Esophagus squamous epithelium (tissue), 5 donors: ENCODE measurements at regions not wholly inside any gene's neighbourhood (a gene's known extent, or its start where the extent isn't known, plus 50 kb on each side); places are given as distances from the start of the nearest gene placed in this dataset.

ENCODE experiments used
- DNase-seq: peaks from one replicate; lab custom pipeline; 2025; lab: John Stamatoyannopoulos, UW
- H3K27ac ChIP-seq, 4 donors: fragments of 200-600 bp; sonication (generic); one replicate each; pipeline ENCODE4 v1.5.1; 2016 to 2019; ENCODE audit warnings: mild to moderate bottlenecking in 1 of 4
- H3K27me3 ChIP-seq, 4 donors: fragments of 200-600 bp; sonication (generic); 1 replicate in 3 of 4; 2 replicates in 1 of 4; pipeline versions ENCODE4 v1.5.1 to v1.6.0; 2017 to 2021; ENCODE audit warnings: antibody characterized with exemption in 1 of 4
- H3K36me3 ChIP-seq, 3 donors: fragments of 200-600 bp; sonication (generic); one replicate each; pipeline ENCODE4 v1.5.1; 2016 to 2019
- H3K4me1 ChIP-seq, 3 donors: fragments of 200-600 bp; sonication (generic); one replicate each; pipeline ENCODE4 v1.5.1; 2017 to 2019
- H3K4me3 ChIP-seq, 4 donors: fragments of 200-600 bp; sonication (generic); 1 replicate in 3 of 4; 2 replicates in 1 of 4; pipeline ENCODE4 v1.5.1; 2016 to 2019; ENCODE audit warnings: mild to moderate bottlenecking in 2 of 4, moderate library complexity in 1 of 4
- H3K9me3 ChIP-seq, 3 donors: fragments of 200-600 bp; sonication (generic); one replicate each; pipeline ENCODE4 v1.5.1; 2016 to 2019
- CTCF ChIP-seq, 6 experiments: fragments of 450-650 bp in 4 of 6; fragments of 200-600 bp in 2 of 6; sonication (generic) in 2 of 6; IDR thresholded peaks; one replicate each; pipeline ENCODE4 v1.5.1; 2016 to 2019; ENCODE audit warnings: antibody characterized with exemption in 6 of 6, mild to moderate bottlenecking in 4 of 6, moderate library complexity in 4 of 6
- POLR2A ChIP-seq, 4 donors: fragments of 450-650 bp; IDR thresholded peaks; one replicate each; pipeline ENCODE4 v1.6.1; 2017; ENCODE audit warnings: antibody characterized with exemption in 4 of 4, mild to moderate bottlenecking in 4 of 4, moderate library complexity in 3 of 4
- WGBS, 2 donors: methylation state at CpG; one replicate each; pipeline ENCODE4 v1.1.5; 2018; 5-methylcytosine and 5-hydroxymethylcytosine counted together
- intact Hi-C: fragments of 100-400 bp; cut with DNase I; formaldehyde crosslinking; loops from one replicate; pipeline ENCODE4 v1.15.0; 2022
- donor health status: DM: yes; HTN: yes; CAD: no.

GRCh38 chr15:75142499-75142898 is 59.2 kb upstream of the C15orf39 start:
- no peak for DNase-seq
- TF ChIP-seq CTCF (IDR thresholded peaks at IDR 0.05) (no peak), POLR2A (IDR thresholded peaks at IDR 0.05) (no peak)
- 84 to 95% methylated on average over 3 of the region's 3 CpGs for WGBS, 2 donors
- Histone ChIP-seq H3K4me3 (no peak overlapping the region), H3K27ac (no peak overlapping the region), H3K27me3 (no peaks in the 10 kb centered on the region), H3K36me3 (no peaks in the 10 kb centered on the region), H3K4me1 (peaks cover 0 to 9% (median 0%) of the 10 kb centered on the region in 3 donors), H3K9me3 (peaks cover 0 to 49% (median 42%) of the 10 kb centered on the region in 3 donors)
- intact Hi-C loops = no loop called here

GRCh38 chr15:75143738-75144334 is 57.8 kb upstream of the C15orf39 start:
- Histone ChIP-seq H3K9me3 (peaks cover 0 to 49% (median 42%) of the 10 kb centered on the region in 3 donors), H3K4me1 (peaks cover 0 to 4% (median 0%) of the 10 kb centered on the region in 3 donors), H3K36me3 (no peaks in the 10 kb centered on the region), H3K4me3 (no peak overlapping the region), H3K27me3 (no peaks in the 10 kb centered on the region), H3K27ac (no peak overlapping the region)
- intact Hi-C loops = no loop called here
- WGBS, 2 donors = 83% methylated on average over 1 to 3 of the region's 5 CpGs
- TF ChIP-seq POLR2A (IDR thresholded peaks at IDR 0.05) = no peak
- no peak for TF ChIP-seq CTCF (IDR thresholded peaks at IDR 0.05)
- DNase-seq = no peak

- no peaks in the 10 kb centered on the region for H3K36me3 ChIP-seq
- no peak for TF ChIP-seq POLR2A (IDR thresholded peaks at IDR 0.05)
- no peak overlapping the region for H3K4me3 ChIP-seq
- no peaks in the 10 kb centered on the region for H3K27me3 ChIP-seq
- no CpG with 5 or more reads among the region's 7 CpGs for WGBS, 2 donors
- intact Hi-C loops = no loop called here
- H3K4me1 ChIP-seq = peaks cover 0 to 6% (median 0%) of the 10 kb centered on the region in 3 donors
- peaks cover 0 to 49% (median 42%) of the 10 kb centered on the region in 3 donors for H3K9me3 ChIP-seq
- no peak for DNase-seq
- no peak overlapping the region for H3K27ac ChIP-seq
Observed at GRCh38 chr15:75145027-75145841, 56.4 kb upstream of the C15orf39 start.

GRCh38 chr15:75148280-75148679 is 53.4 kb upstream of the C15orf39 start:
- peaks cover 0 to 21% (median 0%) of the 10 kb centered on the region in 3 donors for H3K4me1 ChIP-seq
- no peaks in the 10 kb centered on the region for H3K27me3 ChIP-seq
- H3K4me3 ChIP-seq = no peak overlapping the region
- WGBS, 2 donors = 81 to 93% methylated on average over 2 of the region's 2 CpGs
- peaks cover 0 to 27% (median 27%) of the 10 kb centered on the region in 3 donors for H3K9me3 ChIP-seq
- DNase-seq = no peak
- intact Hi-C loops = no loop called here
- no peak overlapping the region for H3K27ac ChIP-seq
- no peak for TF ChIP-seq CTCF (IDR thresholded peaks at IDR 0.05)
- no peak for TF ChIP-seq POLR2A (IDR thresholded peaks at IDR 0.05)
- H3K36me3 ChIP-seq = no peaks in the 10 kb centered on the region

GRCh38 chr15:75149867-75150709 is 51.6 kb upstream of the C15orf39 start:
- TF ChIP-seq CTCF (IDR thresholded peaks at IDR 0.05) (no peak), POLR2A (IDR thresholded peaks at IDR 0.05) (no peak)
- 62 to 73% methylated on average over 4 of the region's 4 CpGs for WGBS, 2 donors
- H3K4me3 ChIP-seq = no peak overlapping the region
- peak overlapping the region in 1 of 4 donors; percentile 13 for H3K27ac ChIP-seq
- intact Hi-C loops = no loop called here
- no peaks in the 10 kb centered on the region for H3K36me3 ChIP-seq
- H3K4me1 ChIP-seq = peaks cover 0 to 21% (median 0%) of the 10 kb centered on the region in 3 donors
- no peak for DNase-seq
- no peaks in the 10 kb centered on the region for H3K27me3 ChIP-seq
- peaks cover 0 to 9% (median 8%) of the 10 kb centered on the region in 3 donors for H3K9me3 ChIP-seq
